Retinal pigment epithelial cell (primary cell): ENCODE measurements at regions not wholly inside any gene's neighbourhood (a gene's known extent, or its start where the extent isn't known, plus 50 kb on each side); places are given as distances from the start of the nearest gene placed in this dataset.

Experiments
- DNase-seq: peaks from one replicate; pipeline ENCODE4 v3.0.0-alpha.2; 2010; ENCODE audit warnings: low read depth
- H3K4me3 ChIP-seq: 2 replicates; pipeline ENCODE4 v1.5.1; 2011; ENCODE audit warnings: mild to moderate bottlenecking, low read length, control low read depth, moderate library complexity
- CTCF ChIP-seq: conservative IDR thresholded peaks from 2 replicates; pipeline ENCODE4 v1.5.1; 2011; ENCODE audit warnings: low read depth, low read length, control low read depth, inconsistent platforms

- no peak for DNase-seq
- H3K4me3 ChIP-seq: no peak overlapping the region
- no peak for TF ChIP-seq CTCF
These were observed 438.6 kb upstream of the NOX3 start for GRCh38 chr6:155894262-155894661.

- DNase-seq: no peak
- no peak for TF ChIP-seq CTCF
- H3K4me3 ChIP-seq: no peak overlapping the region
These were observed 434.8 kb upstream of the NOX3 start for GRCh38 chr6:155890409-155890808.

- H3K4me3 ChIP-seq: no peak overlapping the region
- no peak for TF ChIP-seq CTCF
- no peak for DNase-seq
These were observed 433.8 kb upstream of the NOX3 start for GRCh38 chr6:155889410-155889809.

- TF ChIP-seq CTCF: no peak
- no peak overlapping the region for H3K4me3 ChIP-seq
- DNase-seq: no peak
These were observed 431.8 kb upstream of the NOX3 start for GRCh38 chr6:155887421-155887820.

- H3K4me3 ChIP-seq: no peak overlapping the region
- no peak for DNase-seq
- TF ChIP-seq CTCF: no peak
These were observed 428.1 kb upstream of the NOX3 start for GRCh38 chr6:155883741-155884140.

- no peak overlapping the region for H3K4me3 ChIP-seq
- no peak for DNase-seq
- no peak for TF ChIP-seq CTCF
These were observed 427.7 kb upstream of the NOX3 start for GRCh38 chr6:155883334-155883731.

GRCh38 chr6:155882527-155883333 is 427.1 kb upstream of the NOX3 start:
- DNase-seq: no peak
- H3K4me3 ChIP-seq: no peak overlapping the region
- TF ChIP-seq CTCF: no peak
